HepG2 (cell line): ENCODE measurements at regions not wholly inside any gene's neighbourhood (a gene's known extent, or its start where the extent isn't known, plus 50 kb on each side); places are given as distances from the start of the nearest gene placed in this dataset.

Experiments used
- ATAC-seq: fragments of 200-7000 bp; cut with Tn5 transposase; 3 replicates; pipeline ENCODE4 v1.9.1; 2020; ENCODE audit warnings: mild to moderate bottlenecking, moderate library complexity
- BruUV-seq: library from RNA; stranded (reverse); fragments of 400-500 nt; replicated peaks from 2 replicates; lab custom pipeline; 2021; lab: Mats Ljungman, UMichigan
- CTCF ChIA-PET: fragments of 300-600 bp; formaldehyde crosslinking; extraction: SDS; loops from one replicate; lab custom pipeline; 2021; ENCODE audit warnings: low total read pairs, inconsistent platforms, low intra/inter-chr PET ratio; lab: Yijun Ruan, JAX
- POLR2A ChIA-PET: fragments of 350-600 bp; sonication (Branson Sonifier 250); formaldehyde crosslinking; loops from one replicate; lab custom pipeline; 2020; ENCODE audit warnings: antibody characterized with exemption, inconsistent platforms; lab: Yijun Ruan, JAX
- DNase-seq: peaks from one replicate; pipeline ENCODE4 v3.0.0-alpha.2; 2015; ENCODE audit warnings: low spot score
- FAIRE-seq: peaks from 3 replicates; lab custom pipeline; 2011; peaks lifted over from hg19 to GRCh38; lab: Jason Lieb, UNC
- H2AFZ ChIP-seq: one replicate; pipeline ENCODE4 v1.6.1; 2011; ENCODE audit warnings: low read length, inconsistent platforms
- H3K27ac ChIP-seq: fragments of 300-600 bp; 3 replicates; pipeline ENCODE4 v1.8.0; 2011; ENCODE audit warnings: mixed run types, mild to moderate bottlenecking, mixed read lengths, low read length, inconsistent platforms; ENCODE audit not compliant: insufficient read depth; ENCODE audit errors: extremely low read length
- H3K27me3 ChIP-seq, 2 experiments: fragments of 200-600 bp in 1 of 2; 2 replicates in 1 of 2; 3 replicates in 1 of 2; pipeline versions ENCODE4 v1.6.0 to v1.8.0; 2011; ENCODE audit warnings: low read length in 2 of 2, mild to moderate bottlenecking in 2 of 2, moderate library complexity in 2 of 2, inconsistent platforms in 1 of 2; ENCODE audit not compliant: insufficient read depth in 2 of 2, control insufficient read depth in 1 of 2
- H3K36me3 ChIP-seq, 2 experiments: fragments of 200-600 bp in 1 of 2; replicated peaks in 1 of 2; 2 replicates in 1 of 2; 3 replicates in 1 of 2; pipeline versions ENCODE4 v1.5.1 to v1.8.0; 2011; ENCODE audit warnings: low read length in 2 of 2, inconsistent platforms in 1 of 2; ENCODE audit not compliant: insufficient read depth in 2 of 2, control insufficient read depth in 1 of 2
- H3K4me1 ChIP-seq: 2 replicates; pipeline ENCODE4 v1.5.1; 2012; ENCODE audit warnings: low read length, inconsistent platforms; ENCODE audit not compliant: insufficient read depth
- H3K4me2 ChIP-seq: 2 replicates; pipeline ENCODE4 v1.6.0; 2011; ENCODE audit warnings: low read depth, low read length, inconsistent platforms
- H3K4me3 ChIP-seq, 3 experiments: fragments of 200-600 bp in 1 of 3; sonication (generic), shearing (Covaris generic) in 1 of 3; replicated peaks in 1 of 3; 2 replicates each; pipeline ENCODE4 v1.5.1; 2011 to 2016; ENCODE audit warnings: low read length in 3 of 3, inconsistent platforms in 2 of 3, low read depth in 2 of 3, mild to moderate bottlenecking in 2 of 3, control low read depth in 1 of 3, mixed read lengths in 1 of 3; ENCODE audit not compliant: insufficient read depth in 1 of 3
- H3K79me2 ChIP-seq: one replicate; pipeline ENCODE4 v1.6.1; 2011; ENCODE audit warnings: low read length, inconsistent platforms; ENCODE audit not compliant: insufficient read depth
- H3K9ac ChIP-seq: 2 replicates; pipeline ENCODE4 v1.6.0; 2011; ENCODE audit warnings: mild to moderate bottlenecking, low read depth, low read length, inconsistent platforms; ENCODE audit not compliant: insufficient read depth
- H3K9me3 ChIP-seq: 2 replicates; pipeline ENCODE4 v1.5.1; 2012; ENCODE audit warnings: mild to moderate bottlenecking, low read length
- H4K20me1 ChIP-seq: 2 replicates; pipeline ENCODE4 v1.6.0; 2011; ENCODE audit warnings: inconsistent platforms, mild to moderate bottlenecking, low read length, moderate library complexity; ENCODE audit not compliant: insufficient read depth
- HIVEP1 ChIP-seq: sonication (generic); formaldehyde crosslinking; IDR thresholded peaks from 2 replicates; pipeline ENCODE4 v1.4.0; 2020; ENCODE audit warnings: mild to moderate bottlenecking, missing genetic modification reagents
- KMT2A ChIP-seq: sonication (generic); formaldehyde crosslinking; IDR thresholded peaks from 2 replicates; pipeline ENCODE4 v1.4.0; 2020; ENCODE audit warnings: missing genetic modification reagents
- PLRG1 ChIP-seq: fragments of 450-650 bp; conservative IDR thresholded peaks from 2 replicates; pipeline ENCODE4 v1.6.1; 2016
- ZMYM3 ChIP-seq: sonication (generic); formaldehyde crosslinking; IDR thresholded peaks from 2 replicates; pipeline ENCODE4 v1.5.1; 2020; ENCODE audit warnings: mild to moderate bottlenecking, missing genetic modification reagents
- ZNF768 ChIP-seq: sonication (generic); formaldehyde crosslinking; IDR thresholded peaks from 2 replicates; pipeline ENCODE4 v1.4.0; 2020; ENCODE audit warnings: missing genetic modification reagents
- WGBS: methylation state at CpG from one replicate; pipeline ENCODE4 v1.1.6; 2017; ENCODE audit warnings: low lambda C conversion rate; 5-methylcytosine and 5-hydroxymethylcytosine counted together
- in situ Hi-C: cut with HindIII; loops from 2 replicates; pipeline ENCODE4 v1.10.0; 2017; ENCODE audit warnings: low pct_unique_long_range_greater_than_20kb; ENCODE audit not compliant: extremely low pct_ligation_motif_present
- intact Hi-C: fragments of 100-400 bp; cut with micrococcal nuclease; formaldehyde crosslinking; loops from one replicate; pipeline ENCODE4 v1.10.0; 2022; ENCODE audit not compliant: unreplicated experiment
- TF ChIP-seq, protein P1 (sequence below): IDR thresholded peaks from 2 replicates; pipeline ENCODE4 v1.6.1; 2016; ENCODE audit warnings: missing compliant biosample characterization, missing genetic modification reagents, borderline replicate concordance
- TF ChIP-seq, protein P2 (sequence below): fragments of 450-650 bp; IDR thresholded peaks from 2 replicates; pipeline ENCODE4 v1.6.1; 2016

GRCh38 chr12:124435806-124436345 lies 131.5 kb downstream of the NCOR2 start:
- Histone ChIP-seq H4K20me1 (no peaks in the 10 kb centered on the region), H3K4me2 (no peak overlapping the region), H3K27me3 (no peaks in the 10 kb centered on the region; a peak in 1 of 5 replicates), H3K36me3 (peaks cover 4 to 6% of the 10 kb centered on the region in 2 experiments; a peak in 3 of 5 replicates), H3K27ac (no peak overlapping the region), H3K9me3 (no peaks in the 10 kb centered on the region), H3K9ac (no peak overlapping the region), H3K79me2 (no peaks in the 10 kb centered on the region), H3K4me3 (no peak overlapping the region), H2AFZ (no peak overlapping the region), H3K4me1 (no peaks in the 10 kb centered on the region)
- intact Hi-C loops: no loop called here
- WGBS: 99% methylated on average over 7 of the region's 16 CpGs
- BruUV-seq: no TSS peak
- FAIRE-seq (no peak), ATAC-seq (no peak), DNase-seq (no peak)
- TF ChIP-seq PLRG1 (no peak), ZMYM3 (CRISPR knock-in tag) (0 out of 2 replicates have a peak, but pooled peaks have one; percentile 34), KMT2A (CRISPR knock-in tag) (no peak), HIVEP1 (no peak), ZNF768 (peak; percentile 97)
- TF ChIP-seq, protein P1, sequence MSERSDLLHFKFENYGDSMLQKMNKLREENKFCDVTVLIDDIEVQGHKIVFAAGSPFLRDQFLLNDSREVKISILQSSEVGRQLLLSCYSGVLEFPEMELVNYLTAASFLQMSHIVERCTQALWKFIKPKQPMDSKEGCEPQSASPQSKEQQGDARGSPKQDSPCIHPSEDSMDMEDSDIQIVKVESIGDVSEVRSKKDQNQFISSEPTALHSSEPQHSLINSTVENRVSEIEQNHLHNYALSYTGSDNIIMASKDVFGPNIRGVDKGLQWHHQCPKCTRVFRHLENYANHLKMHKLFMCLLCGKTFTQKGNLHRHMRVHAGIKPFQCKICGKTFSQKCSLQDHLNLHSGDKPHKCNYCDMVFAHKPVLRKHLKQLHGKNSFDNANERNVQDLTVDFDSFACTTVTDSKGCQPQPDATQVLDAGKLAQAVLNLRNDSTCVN (CRISPR knock-in tag): no peak
- TF ChIP-seq, protein P2, sequence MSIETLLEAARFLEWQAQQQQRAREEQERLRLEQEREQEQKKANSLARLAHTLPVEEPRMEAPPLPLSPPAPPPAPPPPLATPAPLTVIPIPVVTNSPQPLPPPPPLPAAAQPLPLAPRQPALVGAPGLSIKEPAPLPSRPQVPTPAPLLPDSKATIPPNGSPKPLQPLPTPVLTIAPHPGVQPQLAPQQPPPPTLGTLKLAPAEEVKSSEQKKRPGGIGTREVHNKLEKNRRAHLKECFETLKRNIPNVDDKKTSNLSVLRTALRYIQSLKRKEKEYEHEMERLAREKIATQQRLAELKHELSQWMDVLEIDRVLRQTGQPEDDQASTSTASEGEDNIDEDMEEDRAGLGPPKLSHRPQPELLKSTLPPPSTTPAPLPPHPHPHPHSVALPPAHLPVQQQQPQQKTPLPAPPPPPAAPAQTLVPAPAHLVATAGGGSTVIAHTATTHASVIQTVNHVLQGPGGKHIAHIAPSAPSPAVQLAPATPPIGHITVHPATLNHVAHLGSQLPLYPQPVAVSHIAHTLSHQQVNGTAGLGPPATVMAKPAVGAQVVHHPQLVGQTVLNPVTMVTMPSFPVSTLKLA: no peak
- CTCF ChIA-PET: no interaction called here
- in situ Hi-C loops: no loop called here
- POLR2A ChIA-PET: no interaction called here
